AG04450 (cell line): ENCODE measurements at regions not wholly inside any gene's neighbourhood (a gene's known extent, or its start where the extent isn't known, plus 50 kb on each side); places are given as distances from the start of the nearest gene placed in this dataset.
"Not testable (repeated sequence)": the region's sequence is repeated elsewhere in the genome, so short reads cannot be mapped to it uniquely, and the experiment has no call there.

Source experiments
- CTCF ChIA-PET: fragments of 300-600, 350-600 bp; formaldehyde crosslinking; extraction: SDS; loops from one replicate; lab custom pipeline; 2022; ENCODE audit warnings: antibody characterized with exemption, inconsistent platforms; lab: Charles Lee
- POLR2A ChIA-PET: fragments of 350-600 bp; formaldehyde crosslinking; extraction: SDS; loops from one replicate; lab custom pipeline; 2021; ENCODE audit warnings: antibody characterized with exemption, inconsistent platforms; lab: Yijun Ruan, JAX
- DNase-seq: peaks from one replicate; pipeline ENCODE4 v3.0.0-alpha.2; 2011; ENCODE audit warnings: low read depth, low spot score
- H3K27ac ChIP-seq: one replicate; pipeline ENCODE4 v1.5.1; 2012; ENCODE audit warnings: low read depth, low read length, control low read depth
- H3K27me3 ChIP-seq: one replicate; pipeline ENCODE4 v1.6.0; 2012; ENCODE audit warnings: low read length; ENCODE audit not compliant: control insufficient read depth, insufficient read depth
- H3K4me3 ChIP-seq: 2 replicates; pipeline ENCODE4 v1.5.1; 2011; ENCODE audit warnings: mild to moderate bottlenecking, low read depth, low read length, control low read depth
- H3K9me3 ChIP-seq: 2 replicates; pipeline ENCODE4 v1.5.1; 2012; ENCODE audit warnings: low read length; ENCODE audit not compliant: control insufficient read depth, insufficient read depth
- TF ChIP-seq, protein P1 (sequence below): IDR thresholded peaks from 2 replicates; pipeline ENCODE4 v1.5.1; 2011; ENCODE audit warnings: low read depth, low read length, control low read depth, inconsistent platforms

GRCh38 chr4:107419052-107419451 is 301.0 kb downstream of the PAPSS1 start:
- TF ChIP-seq, protein P1, sequence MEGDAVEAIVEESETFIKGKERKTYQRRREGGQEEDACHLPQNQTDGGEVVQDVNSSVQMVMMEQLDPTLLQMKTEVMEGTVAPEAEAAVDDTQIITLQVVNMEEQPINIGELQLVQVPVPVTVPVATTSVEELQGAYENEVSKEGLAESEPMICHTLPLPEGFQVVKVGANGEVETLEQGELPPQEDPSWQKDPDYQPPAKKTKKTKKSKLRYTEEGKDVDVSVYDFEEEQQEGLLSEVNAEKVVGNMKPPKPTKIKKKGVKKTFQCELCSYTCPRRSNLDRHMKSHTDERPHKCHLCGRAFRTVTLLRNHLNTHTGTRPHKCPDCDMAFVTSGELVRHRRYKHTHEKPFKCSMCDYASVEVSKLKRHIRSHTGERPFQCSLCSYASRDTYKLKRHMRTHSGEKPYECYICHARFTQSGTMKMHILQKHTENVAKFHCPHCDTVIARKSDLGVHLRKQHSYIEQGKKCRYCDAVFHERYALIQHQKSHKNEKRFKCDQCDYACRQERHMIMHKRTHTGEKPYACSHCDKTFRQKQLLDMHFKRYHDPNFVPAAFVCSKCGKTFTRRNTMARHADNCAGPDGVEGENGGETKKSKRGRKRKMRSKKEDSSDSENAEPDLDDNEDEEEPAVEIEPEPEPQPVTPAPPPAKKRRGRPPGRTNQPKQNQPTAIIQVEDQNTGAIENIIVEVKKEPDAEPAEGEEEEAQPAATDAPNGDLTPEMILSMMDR: no peak
- no peak overlapping the region for H3K27ac ChIP-seq
- H3K9me3 ChIP-seq: no peaks in the 10 kb centered on the region
- DNase-seq: no peak
- CTCF ChIA-PET: no interaction called here
- H3K4me3 ChIP-seq: no peak overlapping the region
- no peaks in the 10 kb centered on the region for H3K27me3 ChIP-seq
- POLR2A ChIA-PET: no interaction called here

DNA sequence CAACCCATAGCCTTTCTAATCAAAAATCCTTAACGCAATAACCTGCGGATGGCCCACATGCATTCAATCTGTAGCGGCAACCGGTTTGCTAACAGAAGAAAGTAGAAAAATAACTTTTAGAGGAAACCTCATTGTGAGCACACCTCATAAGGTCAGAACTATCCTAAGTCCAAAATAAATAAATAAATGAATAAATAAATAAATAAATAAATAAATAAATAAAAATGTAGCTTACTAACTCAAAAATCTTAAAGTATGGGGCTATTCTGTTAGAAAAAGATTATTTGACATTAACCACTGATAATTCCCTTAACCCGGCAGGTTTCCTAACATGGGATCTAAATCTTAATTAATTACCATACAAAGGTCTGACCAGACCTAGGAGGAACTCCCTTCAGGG is 304.5 kb downstream of the PAPSS1 start:
- H3K9me3 ChIP-seq, CTCF ChIA-PET, H3K27ac ChIP-seq, H3K27me3 ChIP-seq, POLR2A ChIA-PET, H3K4me3 ChIP-seq, DNase-seq: not testable (repeated sequence)

DNA sequence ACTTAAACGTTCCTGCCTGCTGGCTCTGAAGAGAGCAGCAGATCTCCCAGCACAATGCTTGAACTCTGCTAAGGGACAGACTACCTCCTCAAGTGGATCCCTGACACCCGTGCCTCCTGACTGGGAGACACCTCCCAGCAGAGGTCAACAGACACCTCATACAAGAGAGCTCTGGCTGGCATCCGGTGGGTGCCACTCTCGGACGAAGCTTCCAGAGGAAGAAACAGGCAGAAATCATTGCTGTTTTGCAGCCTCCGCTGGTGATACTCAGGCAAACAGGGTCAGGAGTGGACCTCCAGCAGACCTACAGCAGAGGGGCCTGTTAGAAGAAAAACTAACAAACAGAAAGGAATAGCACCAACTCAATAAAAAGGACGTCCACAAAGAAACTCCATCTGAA is 310.2 kb downstream of the PAPSS1 start:
- POLR2A ChIA-PET, CTCF ChIA-PET: not testable (repeated sequence)

GRCh38 chr4:107408968-107409367 is 311.1 kb downstream of the PAPSS1 start:
- ChIA-PET POLR2A (no interaction called here), CTCF (no interaction called here)
- no peak overlapping the region for H3K4me3 ChIP-seq
- no peaks in the 10 kb centered on the region for H3K9me3 ChIP-seq
- H3K27me3 ChIP-seq: no peaks in the 10 kb centered on the region
- H3K27ac ChIP-seq: no peak overlapping the region
- TF ChIP-seq, protein P1: no peak
- DNase-seq: no peak

More for the DNA sequence above, 310.2 kb downstream of the PAPSS1 start:
- not testable (repeated sequence) for H3K27me3 ChIP-seq, H3K4me3 ChIP-seq, DNase-seq, H3K9me3 ChIP-seq, H3K27ac ChIP-seq

- no peaks in the 10 kb centered on the region for H3K9me3 ChIP-seq
- POLR2A ChIA-PET: no interaction called here
- TF ChIP-seq, protein P1: no peak
- H3K4me3 ChIP-seq: no peak overlapping the region
- H3K27me3 ChIP-seq: no peaks in the 10 kb centered on the region
- no peak for DNase-seq
- CTCF ChIA-PET: no interaction called here
- H3K27ac ChIP-seq: no peak overlapping the region
Observed at GRCh38 chr4:107404591-107405300, 315.3 kb downstream of the PAPSS1 start.

DNA sequence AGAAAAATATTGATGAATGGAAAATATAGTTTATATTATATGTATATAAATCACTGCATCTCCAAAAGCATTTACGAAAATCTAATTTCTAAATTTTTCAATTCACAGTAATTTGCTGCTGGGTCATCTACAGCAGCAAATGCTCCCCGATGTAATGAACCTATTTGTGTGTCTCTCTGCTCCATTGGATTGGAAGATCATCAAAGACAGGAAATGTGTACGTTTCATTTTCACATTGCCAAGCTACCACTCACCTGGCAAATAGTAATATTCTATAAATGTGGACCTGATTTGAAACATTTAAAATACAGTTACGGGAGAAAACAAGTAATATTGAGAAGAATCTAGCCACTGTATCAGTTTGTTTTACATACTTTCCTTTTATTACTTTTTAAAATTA is 317.7 kb downstream of the PAPSS1 start:
- no peak for DNase-seq
- Histone ChIP-seq H3K4me3 (no peak overlapping the region), H3K27ac (no peak overlapping the region), H3K27me3 (no peaks in the 10 kb centered on the region), H3K9me3 (no peaks in the 10 kb centered on the region)
- ChIA-PET CTCF (no interaction called here), POLR2A (no interaction called here)
- TF ChIP-seq, protein P1: no peak
